HEK293 (cell line): ENCODE measurements at regions not wholly inside any gene's neighbourhood (a gene's known extent, or its start where the extent isn't known, plus 50 kb on each side); places are given as distances from the start of the nearest gene placed in this dataset.

ENCODE experiments used
- SETDB1 ChIP-seq: IDR thresholded peaks from one replicate; pipeline ENCODE4 v1.6.1; 2017; ENCODE audit warnings: mild to moderate bottlenecking, low read length, moderate library complexity, mixed read lengths; ENCODE audit not compliant: insufficient read length
- TCF7L2 ChIP-seq: IDR thresholded peaks from 2 replicates; pipeline ENCODE4 v1.6.1; 2011; ENCODE audit warnings: low read depth, mild to moderate bottlenecking, inconsistent platforms, low read length, moderate library complexity, borderline replicate concordance
- TF ChIP-seq, protein P1 (sequence below): fragments of 450-650 bp; formaldehyde crosslinking; IDR thresholded peaks from 2 replicates; pipeline ENCODE4 v1.5.1; 2016; ENCODE audit warnings: missing biosample characterization, missing genetic modification characterization

DNA sequence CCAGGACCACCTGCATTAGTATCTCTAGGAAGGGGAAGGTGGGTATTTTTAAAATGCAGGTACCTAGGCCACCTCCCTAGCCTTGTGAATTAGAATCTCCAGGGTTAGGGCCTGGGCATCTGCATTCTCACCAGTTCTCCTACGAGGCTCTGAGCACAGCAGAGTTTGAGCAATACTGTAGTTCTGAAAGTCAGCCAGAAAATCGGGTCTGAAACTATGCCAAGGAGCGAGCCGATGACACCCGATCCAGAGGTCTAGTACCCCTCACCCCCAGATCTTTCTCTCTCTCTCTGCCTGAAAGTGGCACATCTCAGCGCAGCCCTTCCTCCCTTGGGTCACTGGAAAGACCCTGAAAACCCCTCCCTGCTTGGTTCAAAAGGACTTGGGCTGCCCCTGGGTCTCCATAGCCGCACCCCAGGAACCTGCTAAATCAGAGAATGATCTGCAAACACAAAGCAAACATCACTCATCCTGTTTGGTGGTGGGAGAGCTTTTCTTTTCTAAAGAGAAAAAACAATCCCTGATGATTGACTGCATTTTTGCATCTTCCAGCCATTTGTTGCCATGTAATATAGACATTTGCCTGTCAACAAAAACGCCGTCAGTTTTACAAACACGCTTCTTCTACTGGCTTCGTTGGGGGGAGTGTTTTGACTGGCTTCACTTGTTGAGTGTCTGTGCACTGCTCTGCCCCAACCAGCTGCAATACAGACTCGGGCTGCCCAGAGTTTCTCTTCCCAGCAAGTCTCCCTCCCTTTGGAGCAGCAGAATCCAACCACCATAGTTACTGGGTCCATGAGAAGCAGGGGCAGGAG is 229.9 kb downstream of the MN1 start:
- no peak for TF ChIP-seq SETDB1
- no peak for TF ChIP-seq TCF7L2
- TF ChIP-seq, protein P1, sequence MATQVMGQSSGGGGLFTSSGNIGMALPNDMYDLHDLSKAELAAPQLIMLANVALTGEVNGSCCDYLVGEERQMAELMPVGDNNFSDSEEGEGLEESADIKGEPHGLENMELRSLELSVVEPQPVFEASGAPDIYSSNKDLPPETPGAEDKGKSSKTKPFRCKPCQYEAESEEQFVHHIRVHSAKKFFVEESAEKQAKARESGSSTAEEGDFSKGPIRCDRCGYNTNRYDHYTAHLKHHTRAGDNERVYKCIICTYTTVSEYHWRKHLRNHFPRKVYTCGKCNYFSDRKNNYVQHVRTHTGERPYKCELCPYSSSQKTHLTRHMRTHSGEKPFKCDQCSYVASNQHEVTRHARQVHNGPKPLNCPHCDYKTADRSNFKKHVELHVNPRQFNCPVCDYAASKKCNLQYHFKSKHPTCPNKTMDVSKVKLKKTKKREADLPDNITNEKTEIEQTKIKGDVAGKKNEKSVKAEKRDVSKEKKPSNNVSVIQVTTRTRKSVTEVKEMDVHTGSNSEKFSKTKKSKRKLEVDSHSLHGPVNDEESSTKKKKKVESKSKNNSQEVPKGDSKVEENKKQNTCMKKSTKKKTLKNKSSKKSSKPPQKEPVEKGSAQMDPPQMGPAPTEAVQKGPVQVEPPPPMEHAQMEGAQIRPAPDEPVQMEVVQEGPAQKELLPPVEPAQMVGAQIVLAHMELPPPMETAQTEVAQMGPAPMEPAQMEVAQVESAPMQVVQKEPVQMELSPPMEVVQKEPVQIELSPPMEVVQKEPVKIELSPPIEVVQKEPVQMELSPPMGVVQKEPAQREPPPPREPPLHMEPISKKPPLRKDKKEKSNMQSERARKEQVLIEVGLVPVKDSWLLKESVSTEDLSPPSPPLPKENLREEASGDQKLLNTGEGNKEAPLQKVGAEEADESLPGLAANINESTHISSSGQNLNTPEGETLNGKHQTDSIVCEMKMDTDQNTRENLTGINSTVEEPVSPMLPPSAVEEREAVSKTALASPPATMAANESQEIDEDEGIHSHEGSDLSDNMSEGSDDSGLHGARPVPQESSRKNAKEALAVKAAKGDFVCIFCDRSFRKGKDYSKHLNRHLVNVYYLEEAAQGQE (tag by site-specific recombination) = no peak
